Upper lobe of right lung (tissue), 1 donor: ENCODE measurements at regions not wholly inside any gene's neighbourhood (a gene's known extent, or its start where the extent isn't known, plus 50 kb on each side); places are given as distances from the start of the nearest gene placed in this dataset.
"Not testable (repeated sequence)": the region's sequence is repeated elsewhere in the genome, so short reads cannot be mapped to it uniquely, and the experiment has no call there.

Experiments used
- ATAC-seq: fragments of 200-7000 bp; cut with Tn5 transposase; one replicate; pipeline ENCODE4 v1.9.1; 2020; ENCODE audit warnings: mild to moderate bottlenecking, moderate library complexity
- DNase-seq: peaks from one replicate; pipeline ENCODE4 v3.0.0-alpha.2; 2020
- H3K27ac ChIP-seq: fragments of 200-600 bp; one replicate; pipeline ENCODE4 v1.8.0; 2022
- H3K27me3 ChIP-seq: fragments of 200-600 bp; one replicate; pipeline ENCODE4 v1.8.0; 2022; ENCODE audit warnings: mild to moderate bottlenecking
- H3K36me3 ChIP-seq: fragments of 200-600 bp; one replicate; pipeline ENCODE4 v1.8.0; 2022
- H3K4me1 ChIP-seq: fragments of 200-600 bp; one replicate; pipeline ENCODE4 v1.8.0; 2022
- H3K4me3 ChIP-seq: fragments of 200-600 bp; one replicate; pipeline ENCODE4 v1.8.0; 2022; ENCODE audit warnings: mild to moderate bottlenecking
- H3K9me3 ChIP-seq: fragments of 200-600 bp; one replicate; pipeline ENCODE4 v1.8.0; 2022
- intact Hi-C: fragments of 100-400 bp; cut with DNase I; formaldehyde crosslinking; loops from one replicate; pipeline ENCODE4 v1.11.0; 2022
- TF ChIP-seq, protein P1 (sequence below): fragments of 200-600 bp; IDR thresholded peaks from one replicate; pipeline ENCODE4 v1.8.0; 2022; ENCODE audit warnings: antibody characterized with exemption
- donor health status: DM: no; HTN: yes; CAD: no; lungs with severe emphysema.

GRCh38 chr4:19158107-19158809, 1093.4 kb upstream of the SLIT2 start:
- ATAC-seq, result no peak
- H3K4me3 ChIP-seq, result no peak overlapping the region
- H3K4me1 ChIP-seq, result no peaks in the 10 kb centered on the region
- no peaks in the 10 kb centered on the region for H3K9me3 ChIP-seq
- H3K27ac ChIP-seq, result no peak overlapping the region
- no peak for DNase-seq
- no peaks in the 10 kb centered on the region for H3K27me3 ChIP-seq
- intact Hi-C loops, result no loop called here
- no peaks in the 10 kb centered on the region for H3K36me3 ChIP-seq
- TF ChIP-seq, protein P1, sequence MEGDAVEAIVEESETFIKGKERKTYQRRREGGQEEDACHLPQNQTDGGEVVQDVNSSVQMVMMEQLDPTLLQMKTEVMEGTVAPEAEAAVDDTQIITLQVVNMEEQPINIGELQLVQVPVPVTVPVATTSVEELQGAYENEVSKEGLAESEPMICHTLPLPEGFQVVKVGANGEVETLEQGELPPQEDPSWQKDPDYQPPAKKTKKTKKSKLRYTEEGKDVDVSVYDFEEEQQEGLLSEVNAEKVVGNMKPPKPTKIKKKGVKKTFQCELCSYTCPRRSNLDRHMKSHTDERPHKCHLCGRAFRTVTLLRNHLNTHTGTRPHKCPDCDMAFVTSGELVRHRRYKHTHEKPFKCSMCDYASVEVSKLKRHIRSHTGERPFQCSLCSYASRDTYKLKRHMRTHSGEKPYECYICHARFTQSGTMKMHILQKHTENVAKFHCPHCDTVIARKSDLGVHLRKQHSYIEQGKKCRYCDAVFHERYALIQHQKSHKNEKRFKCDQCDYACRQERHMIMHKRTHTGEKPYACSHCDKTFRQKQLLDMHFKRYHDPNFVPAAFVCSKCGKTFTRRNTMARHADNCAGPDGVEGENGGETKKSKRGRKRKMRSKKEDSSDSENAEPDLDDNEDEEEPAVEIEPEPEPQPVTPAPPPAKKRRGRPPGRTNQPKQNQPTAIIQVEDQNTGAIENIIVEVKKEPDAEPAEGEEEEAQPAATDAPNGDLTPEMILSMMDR, result no peak

GRCh38 chr4:19156786-19157185, 1094.9 kb upstream of the SLIT2 start:
- Histone ChIP-seq H3K36me3 (no peaks in the 10 kb centered on the region), H3K27ac (no peak overlapping the region), H3K4me1 (no peaks in the 10 kb centered on the region), H3K27me3 (no peaks in the 10 kb centered on the region), H3K9me3 (no peaks in the 10 kb centered on the region), H3K4me3 (no peak overlapping the region)
- TF ChIP-seq, protein P1, result no peak
- ATAC-seq (no peak), DNase-seq (no peak)
- intact Hi-C loops, result no loop called here

DNA sequence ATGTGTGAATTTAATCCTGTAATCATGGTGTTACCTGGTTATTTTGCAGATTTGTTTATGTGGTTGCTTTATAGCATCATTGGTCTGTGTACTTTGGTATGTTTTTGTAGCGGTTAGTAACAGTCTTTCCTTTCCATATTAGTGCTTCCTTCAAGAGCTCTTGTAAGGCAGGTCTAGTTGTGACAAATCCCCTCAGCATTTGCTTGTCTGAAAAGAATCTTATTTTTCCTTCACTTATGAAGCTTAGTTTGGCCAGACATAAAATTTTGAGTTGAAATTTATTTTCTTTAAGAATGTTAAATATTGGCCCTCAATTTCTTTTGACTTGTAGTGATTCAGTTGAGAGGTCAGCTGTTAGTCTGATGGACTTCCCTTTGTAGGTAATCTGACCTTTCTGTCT, 1096.1 kb upstream of the SLIT2 start:
- intact Hi-C loops, result no loop called here

DNA sequence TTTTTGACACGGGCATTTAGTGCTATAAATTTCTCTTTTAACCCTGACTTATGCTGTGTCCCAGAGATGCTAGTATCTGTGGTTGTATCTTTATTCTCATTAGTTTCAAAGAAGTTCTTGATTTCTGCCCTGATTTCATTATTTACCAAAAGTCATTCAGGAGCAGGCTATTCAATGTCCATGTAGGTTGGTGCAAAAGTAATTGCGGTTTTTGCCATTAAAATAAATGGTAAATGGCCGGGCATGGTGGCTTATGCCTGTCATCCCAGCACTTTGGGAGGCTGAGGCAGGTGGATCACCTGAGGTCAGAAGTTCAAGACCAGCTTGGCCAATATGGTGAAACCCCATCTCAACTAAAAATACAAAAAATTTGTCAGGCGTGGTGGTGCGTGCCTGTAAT, 1097.4 kb upstream of the SLIT2 start:
- intact Hi-C loops, H3K9me3 ChIP-seq, DNase-seq, H3K36me3 ChIP-seq, ATAC-seq, H3K4me3 ChIP-seq, H3K27ac ChIP-seq, H3K27me3 ChIP-seq, H3K4me1 ChIP-seq: not testable (repeated sequence)

More for the DNA sequence above, 1096.1 kb upstream of the SLIT2 start:
- H3K27me3 ChIP-seq, result no peaks in the 10 kb centered on the region
- no peak overlapping the region for H3K4me3 ChIP-seq
- no peak overlapping the region for H3K27ac ChIP-seq
- H3K4me1 ChIP-seq, result no peaks in the 10 kb centered on the region
- H3K36me3 ChIP-seq, result no peaks in the 10 kb centered on the region
- TF ChIP-seq, protein P1, result no peak
- no peaks in the 10 kb centered on the region for H3K9me3 ChIP-seq
- ATAC-seq (no peak), DNase-seq (no peak)

GRCh38 chr4:19152264-19152663, 1099.4 kb upstream of the SLIT2 start:
- H3K27me3 ChIP-seq, result no peaks in the 10 kb centered on the region
- H3K36me3 ChIP-seq, result no peaks in the 10 kb centered on the region
- intact Hi-C loops, result no loop called here
- no peaks in the 10 kb centered on the region for H3K9me3 ChIP-seq
- H3K4me3 ChIP-seq, result no peak overlapping the region
- no peak overlapping the region for H3K27ac ChIP-seq
- DNase-seq (no peak), ATAC-seq (no peak)
- TF ChIP-seq, protein P1, result no peak
- H3K4me1 ChIP-seq, result no peaks in the 10 kb centered on the region

DNA sequence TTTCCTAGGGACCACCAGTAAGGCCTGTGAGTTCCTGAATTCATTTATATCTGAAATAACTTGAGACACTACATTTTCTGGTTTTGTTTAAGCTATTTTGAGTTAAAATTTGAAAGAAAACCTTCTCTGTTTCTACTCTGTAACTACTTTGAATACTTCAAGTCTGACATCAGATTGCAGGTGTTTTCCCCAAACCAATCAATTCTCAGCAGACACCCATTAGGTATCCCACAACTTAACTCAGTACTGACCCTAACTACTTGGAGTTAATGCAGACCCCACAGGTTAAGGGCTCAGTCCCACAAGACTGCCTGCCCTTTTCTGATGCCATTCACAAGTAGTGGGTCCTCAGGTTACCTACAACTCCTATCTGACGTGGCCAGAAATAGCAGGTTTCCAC, 1100.0 kb upstream of the SLIT2 start:
- no peaks in the 10 kb centered on the region for H3K36me3 ChIP-seq
- no peak for DNase-seq
- no peak for ATAC-seq
- no peak overlapping the region for H3K4me3 ChIP-seq
- no peaks in the 10 kb centered on the region for H3K9me3 ChIP-seq
- intact Hi-C loops, result no loop called here
- H3K4me1 ChIP-seq, result no peaks in the 10 kb centered on the region
- H3K27ac ChIP-seq, result no peak overlapping the region
- no peaks in the 10 kb centered on the region for H3K27me3 ChIP-seq
- TF ChIP-seq, protein P1, result no peak
